NCI-H748 (cell line): ENCODE measurements at regions not wholly inside any gene's neighbourhood (a gene's known extent, or its start where the extent isn't known, plus 50 kb on each side); places are given as distances from the start of the nearest gene placed in this dataset.
A peak's percentile ranks its signal among the peaks of the same experiment; 100 is the strongest.

Experiments
- DNase-seq: peaks from one replicate; lab custom pipeline; 2025; ENCODE audit not compliant: unreplicated experiment; lab: John Stamatoyannopoulos, UW

- no peak for DNase-seq
These were observed 98.2 kb upstream of the BMPER start for GRCh38 chr7:33807155-33807530.

GRCh38 chr7:33807779-33808482, 97.4 kb upstream of the BMPER start:
- DNase-seq, result peak; percentile 15

GRCh38 chr7:33809228-33809627, 96.1 kb upstream of the BMPER start:
- no peak for DNase-seq

- no peak for DNase-seq
These were observed 95.0 kb upstream of the BMPER start for GRCh38 chr7:33810356-33810755.

GRCh38 chr7:33813331-33813730, 92.0 kb upstream of the BMPER start:
- no peak for DNase-seq

- DNase-seq, result no peak
These were observed 90.9 kb upstream of the BMPER start for GRCh38 chr7:33814400-33814799.

- DNase-seq, result no peak
These were observed 90.4 kb upstream of the BMPER start for GRCh38 chr7:33814936-33815335.

GRCh38 chr7:33815336-33815735, 90.0 kb upstream of the BMPER start:
- DNase-seq, result no peak

- no peak for DNase-seq
These were observed 89.2 kb upstream of the BMPER start for GRCh38 chr7:33816106-33816505.

- DNase-seq, result no peak
These were observed 85.7 kb upstream of the BMPER start for GRCh38 chr7:33819658-33820057.

- no peak for DNase-seq
These were observed 85.1 kb upstream of the BMPER start for GRCh38 chr7:33820206-33820605.

- no peak for DNase-seq
These were observed 83.4 kb upstream of the BMPER start for GRCh38 chr7:33821970-33822369.

- no peak for DNase-seq
These were observed 81.4 kb upstream of the BMPER start for GRCh38 chr7:33823913-33824312.

GRCh38 chr7:33824911-33825459, 80.4 kb upstream of the BMPER start:
- no peak for DNase-seq

GRCh38 chr7:33825644-33826043, 79.7 kb upstream of the BMPER start:
- DNase-seq, result no peak

- peak; percentile 34 for DNase-seq
These were observed 75.8 kb upstream of the BMPER start for GRCh38 chr7:33829536-33829935.

- DNase-seq, result no peak
These were observed 73.8 kb upstream of the BMPER start for GRCh38 chr7:33831389-33832141.

GRCh38 chr7:33832271-33832721, 73.0 kb upstream of the BMPER start:
- no peak for DNase-seq

GRCh38 chr7:33836797-33837355, 68.5 kb upstream of the BMPER start:
- peak; percentile 39 for DNase-seq

GRCh38 chr7:33837356-33837851, 67.9 kb upstream of the BMPER start:
- DNase-seq, result no peak

- DNase-seq, result no peak
These were observed 64.3 kb upstream of the BMPER start for GRCh38 chr7:33841031-33841430.

GRCh38 chr7:33841705-33842129, 63.6 kb upstream of the BMPER start:
- DNase-seq, result peak; percentile 92
